H9 (cell line): ENCODE measurements at regions not wholly inside any gene's neighbourhood (a gene's known extent, or its start where the extent isn't known, plus 50 kb on each side); places are given as distances from the start of the nearest gene placed in this dataset.

Experiments
- DNase-seq: peaks from one replicate; pipeline ENCODE4 v3.0.0-alpha.2; 2017
- H2AFZ ChIP-seq: one replicate; pipeline ENCODE4 v1.6.1; 2013; ENCODE audit warnings: mild to moderate bottlenecking, low read length, control low read depth, moderate library complexity
- H2AK5ac ChIP-seq: 2 replicates; pipeline ENCODE4 v1.6.1; 2013; ENCODE audit warnings: low read length, control low read depth, mixed read lengths; ENCODE audit not compliant: insufficient read length
- H2BK120ac ChIP-seq: one replicate; pipeline ENCODE4 v1.6.1; 2013; ENCODE audit warnings: low read depth, mild to moderate bottlenecking, low read length, control low read depth, inconsistent platforms; ENCODE audit not compliant: poor library complexity, severe bottlenecking
- H2BK12ac ChIP-seq: 2 replicates; pipeline ENCODE4 v1.6.1; 2013; ENCODE audit warnings: low read length, control low read depth, mixed read lengths, low read depth; ENCODE audit not compliant: insufficient read length
- H2BK15ac ChIP-seq: 2 replicates; pipeline ENCODE4 v1.6.1; 2013; ENCODE audit warnings: low read depth, low read length, control low read depth
- H2BK20ac ChIP-seq: one replicate; pipeline ENCODE4 v1.6.1; 2013; ENCODE audit warnings: low read depth, mild to moderate bottlenecking, low read length, control low read depth, inconsistent platforms; ENCODE audit not compliant: poor library complexity, severe bottlenecking
- H2BK5ac ChIP-seq: 2 replicates; pipeline ENCODE4 v1.6.1; 2013; ENCODE audit warnings: low read length, control low read depth, mixed read lengths; ENCODE audit not compliant: insufficient read length
- H3K14ac ChIP-seq: 2 replicates; pipeline ENCODE4 v1.6.1; 2013; ENCODE audit warnings: low read length, control low read depth; ENCODE audit not compliant: insufficient read depth
- H3K18ac ChIP-seq: 2 replicates; pipeline ENCODE4 v1.6.1; 2013; ENCODE audit warnings: low read depth, mild to moderate bottlenecking, mixed read lengths, low read length, control low read depth; ENCODE audit not compliant: insufficient read length
- H3K23ac ChIP-seq: 2 replicates; pipeline ENCODE4 v1.6.1; 2013; ENCODE audit warnings: low read length, control low read depth, mixed read lengths, low read depth; ENCODE audit not compliant: insufficient read length
- H3K23me2 ChIP-seq: 2 replicates; pipeline ENCODE4 v1.6.1; 2013; ENCODE audit warnings: low read depth, mild to moderate bottlenecking, mixed read lengths, low read length, control low read depth; ENCODE audit not compliant: insufficient read length, poor library complexity, severe bottlenecking
- H3K27ac ChIP-seq: 2 replicates; pipeline ENCODE4 v1.5.1; 2013; ENCODE audit warnings: low read length, control low read depth, mixed read lengths, low read depth; ENCODE audit not compliant: insufficient read length
- H3K27me3 ChIP-seq: 2 replicates; pipeline ENCODE4 v1.6.1; 2013; ENCODE audit warnings: low read length, control low read depth, inconsistent platforms; ENCODE audit not compliant: insufficient read depth
- H3K4ac ChIP-seq: 2 replicates; pipeline ENCODE4 v1.6.1; 2013; ENCODE audit warnings: low read depth, mild to moderate bottlenecking, control low read depth, inconsistent platforms, low read length, moderate library complexity
- H3K4me1 ChIP-seq: 2 replicates; pipeline ENCODE4 v1.6.1; 2013; ENCODE audit warnings: low read length, control low read depth, inconsistent platforms; ENCODE audit not compliant: insufficient read depth
- H3K4me2 ChIP-seq: 2 replicates; pipeline ENCODE4 v1.6.1; 2013; ENCODE audit warnings: low read length, control low read depth, mixed read lengths; ENCODE audit not compliant: insufficient read length, insufficient read depth
- H3K56ac ChIP-seq: 2 replicates; pipeline ENCODE4 v1.6.1; 2013; ENCODE audit warnings: low read depth, mild to moderate bottlenecking, mixed read lengths, low read length, control low read depth; ENCODE audit not compliant: insufficient read length
- H3K79me1 ChIP-seq: 2 replicates; pipeline ENCODE4 v1.6.1; 2013; ENCODE audit warnings: low read depth, mild to moderate bottlenecking, moderate library complexity, low read length, control low read depth, inconsistent platforms; ENCODE audit not compliant: insufficient read depth, poor library complexity, severe bottlenecking
- H3K79me2 ChIP-seq: 2 replicates; pipeline ENCODE4 v1.6.1; 2013; ENCODE audit warnings: low read length, control low read depth, inconsistent platforms; ENCODE audit not compliant: insufficient read depth
- H3K9ac ChIP-seq: 2 replicates; pipeline ENCODE4 v1.6.1; 2013; ENCODE audit warnings: low read length, control low read depth, mixed read lengths; ENCODE audit not compliant: insufficient read length; ENCODE audit errors: extremely low read depth
- H3K9me3 ChIP-seq: one replicate; pipeline ENCODE4 v1.6.1; 2013; ENCODE audit warnings: low read depth, low read length, inconsistent platforms; ENCODE audit not compliant: control insufficient read depth
- H3T11ph ChIP-seq: one replicate; pipeline ENCODE4 v1.6.1; 2013; ENCODE audit warnings: mild to moderate bottlenecking, low read length, control low read depth, inconsistent platforms
- H4K20me1 ChIP-seq: one replicate; pipeline ENCODE4 v1.6.1; 2013; ENCODE audit not compliant: control insufficient read depth, insufficient read length, insufficient read depth
- H4K5ac ChIP-seq: 2 replicates; pipeline ENCODE4 v1.6.1; 2013; ENCODE audit warnings: low read depth, mild to moderate bottlenecking, mixed read lengths, low read length, control low read depth; ENCODE audit not compliant: insufficient read length
- H4K8ac ChIP-seq: replicated peaks from 2 replicates; pipeline ENCODE4 v1.6.1; 2013; ENCODE audit warnings: low read length, control low read depth, mixed read lengths, low read depth; ENCODE audit not compliant: insufficient read length
- H4K91ac ChIP-seq: 2 replicates; pipeline ENCODE4 v1.6.1; 2013; ENCODE audit warnings: low read depth, mild to moderate bottlenecking, moderate library complexity, mixed read lengths, low read length, control low read depth; ENCODE audit not compliant: insufficient read length
- H3K27ac Mint-ChIP-seq, 3 experiments: 2 replicates in 2 of 3; 3 replicates in 1 of 3; pipeline ENCODE4 v1.8.0; 2020 to 2021; ENCODE audit warnings: mixed read lengths in 3 of 3, mild to moderate bottlenecking in 1 of 3, moderate library complexity in 1 of 3
- H3K27me3 Mint-ChIP-seq: 2 replicates; pipeline ENCODE4 v1.8.0; 2021; ENCODE audit warnings: low read depth, mild to moderate bottlenecking, moderate library complexity, mixed read lengths
- H3K36me3 Mint-ChIP-seq, 3 experiments: 2 replicates in 2 of 3; 3 replicates in 1 of 3; pipeline ENCODE4 v1.8.0; 2020 to 2021; ENCODE audit warnings: low read depth in 3 of 3, mixed read lengths in 3 of 3; ENCODE audit not compliant: insufficient read depth in 1 of 3
- H3K4me1 Mint-ChIP-seq, 2 experiments: 2 replicates each; pipeline ENCODE4 v1.8.0; 2020; ENCODE audit warnings: mixed read lengths in 2 of 2
- H3K4me3 Mint-ChIP-seq, 2 experiments: 2 replicates in 1 of 2; 3 replicates in 1 of 2; pipeline ENCODE4 v1.8.0; 2020 to 2021; ENCODE audit warnings: mild to moderate bottlenecking in 2 of 2, mixed read lengths in 2 of 2, moderate library complexity in 1 of 2
- H3K9me3 Mint-ChIP-seq, 2 experiments: 2 replicates in 1 of 2; 3 replicates in 1 of 2; pipeline ENCODE4 v1.8.0; 2020; ENCODE audit warnings: mild to moderate bottlenecking in 2 of 2, mixed read lengths in 2 of 2, moderate library complexity in 1 of 2
- CTCF ChIP-seq: fragments of 200-600 bp; sonication (generic); conservative IDR thresholded peaks from 3 replicates; pipeline ENCODE4 v1.8.0; 2021; ENCODE audit warnings: antibody characterized with exemption, mild to moderate bottlenecking
- WGBS: extraction: QIAGEN DNeasy Blood & Tissue Kit; methylation state at CpG from one replicate; pipeline ENCODE4 v1.1.7; 2013; ENCODE audit warnings: missing lambda C conversion rate, low lambda C conversion rate, mixed read lengths; ENCODE audit not compliant: insufficient read length; ENCODE audit errors: extremely low coverage; 5-methylcytosine and 5-hydroxymethylcytosine counted together

- H2BK15ac ChIP-seq = no peak overlapping the region
- H3K79me2 ChIP-seq = no peaks in the 10 kb centered on the region
- peaks cover 8% of the 10 kb centered on the region; the same call in 1 of the 2 replicates for H3K4me1 ChIP-seq
- H3K4me2 ChIP-seq = no peak overlapping the region
- no peak overlapping the region for H2AFZ ChIP-seq
- H2BK120ac ChIP-seq = no peak overlapping the region
- H3K23me2 ChIP-seq = no peaks in the 10 kb centered on the region
- H3K27me3 ChIP-seq = no peaks in the 10 kb centered on the region; the same call in 1 of the 2 replicates
- Mint-ChIP-seq H3K9me3 (no peaks in the 10 kb centered on the region), H3K27ac (peak overlapping the region in 1 of 3 experiments; percentile 42; a peak in 1 of 7 replicates), H3K4me3 (no peak overlapping the region), H3K27me3 (peaks cover 22% of the 10 kb centered on the region), H3K4me1 (peaks cover 37 to 44% of the 10 kb centered on the region in 2 experiments), H3K36me3 (no peaks in the 10 kb centered on the region)
- H2BK12ac ChIP-seq = no peak overlapping the region
- H4K91ac ChIP-seq = no peak overlapping the region
- no peaks in the 10 kb centered on the region for H4K20me1 ChIP-seq
- no peak overlapping the region for H2AK5ac ChIP-seq
- H3K56ac ChIP-seq = no peak overlapping the region
- no peaks in the 10 kb centered on the region for H3K79me1 ChIP-seq
- H3K9me3 ChIP-seq = no peaks in the 10 kb centered on the region
- no peak overlapping the region; the same call in 1 of the 2 replicates for H3K14ac ChIP-seq
- H3K18ac ChIP-seq = no peak overlapping the region
- no peak overlapping the region for H3T11ph ChIP-seq
- H3K27ac ChIP-seq = no peak overlapping the region
- TF ChIP-seq CTCF = no peak
- H3K9ac ChIP-seq = no peak overlapping the region
- no peak overlapping the region for H2BK20ac ChIP-seq
- no peak overlapping the region for H3K4ac ChIP-seq
- H2BK5ac ChIP-seq = no peak overlapping the region
- no peak for DNase-seq
- H4K8ac ChIP-seq = no peak overlapping the region
- no CpG with 5 or more reads among the region's 16 CpGs for WGBS
- no peak overlapping the region for H3K23ac ChIP-seq
- H4K5ac ChIP-seq = no peak overlapping the region
These were observed 99.2 kb upstream of the ASAP2 start for GRCh38 chr2:9107168-9108025.
